NCI-H446 (cell line): ENCODE measurements at regions not wholly inside any gene's neighbourhood (a gene's known extent, or its start where the extent isn't known, plus 50 kb on each side); places are given as distances from the start of the nearest gene placed in this dataset.
"Not testable (repeated sequence)": the region's sequence is repeated elsewhere in the genome, so short reads cannot be mapped to it uniquely, and the experiment has no call there.

ENCODE experiments used
- DNase-seq, 2 experiments: peaks; one replicate each; lab custom pipeline; 2025; lab: John Stamatoyannopoulos, UW

- DNase-seq = no peak
Observed at GRCh38 chr12:90502070-90502469, 452.9 kb downstream of the CCER1 start.

- DNase-seq = no peak
Observed at GRCh38 chr12:90501412-90501811, 453.6 kb downstream of the CCER1 start.

- no peak for DNase-seq
Observed at GRCh38 chr12:90499795-90500194, 455.2 kb downstream of the CCER1 start.

GRCh38 chr12:90497923-90498545 is 456.9 kb downstream of the CCER1 start:
- DNase-seq = no peak

DNA sequence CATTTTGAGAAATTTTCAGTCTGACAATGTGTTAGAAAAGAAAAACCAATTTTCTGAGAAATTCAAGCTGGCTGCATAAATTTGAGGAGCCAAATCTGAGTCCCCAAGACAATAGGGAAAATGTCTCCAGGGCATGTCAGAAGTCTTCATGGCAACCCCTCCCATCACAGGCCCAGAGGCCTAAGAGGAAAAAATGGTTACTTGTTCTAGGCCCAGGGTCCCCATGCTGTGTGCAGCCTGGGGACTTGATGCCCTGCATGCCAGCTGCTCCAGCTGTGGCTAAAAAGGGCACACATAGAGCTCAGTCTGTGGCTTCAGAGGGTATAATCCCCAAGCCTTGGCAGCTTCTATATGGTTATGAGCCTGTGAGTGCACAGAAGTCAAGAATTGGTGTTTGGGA is 464.6 kb downstream of the CCER1 start:
- no peak for DNase-seq

DNA sequence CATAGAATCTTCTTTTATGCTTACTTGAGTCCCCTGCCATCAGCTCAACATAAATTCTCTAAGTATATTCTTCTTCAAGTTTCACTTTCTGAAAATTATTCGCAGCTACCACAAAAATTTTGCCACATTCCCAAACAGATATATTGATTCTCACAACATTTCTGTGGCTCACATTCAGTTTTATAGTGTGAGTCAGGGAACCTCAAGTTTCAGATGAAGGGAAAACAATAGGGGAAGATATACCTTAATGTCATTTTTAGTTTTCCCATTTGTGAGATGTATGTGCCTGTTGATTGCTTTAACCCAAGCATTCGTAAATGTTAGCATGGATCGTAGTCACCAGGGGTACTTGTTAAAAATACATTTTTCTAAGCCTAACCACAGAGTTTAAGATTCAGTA is 465.8 kb downstream of the CCER1 start:
- no peak for DNase-seq

DNA sequence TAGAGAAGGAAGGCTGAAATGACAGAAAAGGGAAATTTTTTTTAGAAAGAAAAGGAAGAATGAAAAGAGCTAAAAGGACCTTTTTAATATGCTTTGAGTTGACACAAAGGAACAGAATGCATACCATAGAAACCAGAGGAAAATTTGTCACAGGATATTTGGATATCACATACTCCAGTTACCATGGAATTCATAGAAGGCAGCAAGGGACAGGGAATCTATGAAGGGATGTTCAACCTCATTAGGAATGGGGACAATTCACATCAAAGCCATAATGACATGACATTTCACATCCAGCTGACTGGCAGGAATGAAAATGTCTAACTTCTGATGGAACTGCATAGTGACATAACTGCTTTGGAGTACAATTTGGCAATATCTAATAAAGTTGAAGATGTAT is 469.4 kb downstream of the CCER1 start:
- DNase-seq = no peak

DNA sequence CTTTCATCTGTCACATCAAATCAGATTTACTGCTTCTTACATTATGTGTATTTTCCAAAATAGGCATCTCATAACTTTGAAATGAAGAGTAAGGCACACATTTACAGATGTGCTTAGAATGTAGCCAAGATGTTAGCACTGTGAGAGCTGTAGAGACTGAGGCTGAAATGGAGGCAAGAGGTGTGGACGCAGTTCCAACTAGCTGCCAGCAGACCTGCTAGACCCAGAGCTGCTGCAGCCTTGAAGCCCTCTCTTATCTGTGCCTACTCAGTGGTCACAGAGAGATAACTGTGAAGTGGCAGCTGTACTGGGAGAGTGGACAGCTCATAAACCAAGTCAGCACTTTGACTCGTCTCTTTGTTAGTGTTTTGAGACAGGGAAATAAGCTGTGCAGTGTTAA is 470.9 kb downstream of the CCER1 start:
- DNase-seq = no peak

DNA sequence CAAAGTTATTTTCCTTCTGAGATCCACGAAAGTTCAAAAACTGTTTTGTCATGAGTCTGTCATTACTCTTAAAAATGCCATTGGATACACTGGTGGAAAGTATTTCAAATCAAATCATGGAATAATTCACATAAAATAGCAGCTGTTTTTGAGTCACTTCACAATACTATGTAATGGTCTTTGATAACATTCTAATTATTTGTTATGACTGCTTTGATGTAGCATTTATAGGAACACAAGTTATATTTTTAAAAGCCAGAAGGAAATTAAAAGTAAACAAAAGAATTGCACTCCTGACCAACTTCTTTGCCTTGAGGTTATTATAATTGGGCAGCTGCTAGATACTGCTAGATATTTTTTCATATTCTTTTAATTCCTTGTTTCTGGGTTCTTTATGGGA is 473.2 kb downstream of the CCER1 start:
- no peak for DNase-seq

DNA sequence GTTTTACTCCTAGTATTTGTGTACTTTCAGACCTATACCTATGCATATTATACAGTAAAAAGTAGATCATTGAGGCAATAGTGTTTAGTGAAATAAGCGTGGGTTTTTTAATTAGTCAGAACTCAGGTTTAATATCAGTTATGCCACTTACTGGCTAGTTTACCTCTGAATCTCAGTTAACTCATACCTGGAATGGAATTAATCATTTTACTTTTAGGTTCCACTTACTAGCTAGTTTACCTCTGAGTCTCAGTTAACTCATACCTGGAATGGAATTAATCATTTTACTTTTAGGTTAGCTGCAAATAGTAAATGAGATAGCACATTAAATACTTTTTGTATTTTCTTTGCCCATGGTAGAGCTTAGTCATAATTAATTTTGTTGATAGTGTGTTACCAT is 475.7 kb downstream of the CCER1 start:
- DNase-seq = no peak

DNA sequence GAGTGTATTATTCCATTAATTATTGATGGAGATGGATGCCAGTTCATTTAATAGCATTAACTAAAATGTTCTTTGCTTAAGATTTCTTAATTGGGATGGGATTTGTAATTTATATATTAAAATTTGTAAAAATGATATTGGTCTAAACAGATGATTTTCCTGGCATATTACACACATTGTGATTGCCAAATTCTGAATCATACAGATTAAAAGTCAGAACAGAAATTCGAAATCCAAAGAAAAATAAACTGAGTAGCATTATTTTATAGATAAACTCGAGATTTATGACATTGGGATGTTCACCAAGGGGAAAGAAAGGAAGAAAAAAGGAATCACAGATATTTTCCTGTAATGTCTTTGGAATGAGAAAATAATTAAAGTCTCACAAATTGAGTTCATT is 481.1 kb downstream of the CCER1 start:
- DNase-seq = no peak

DNA sequence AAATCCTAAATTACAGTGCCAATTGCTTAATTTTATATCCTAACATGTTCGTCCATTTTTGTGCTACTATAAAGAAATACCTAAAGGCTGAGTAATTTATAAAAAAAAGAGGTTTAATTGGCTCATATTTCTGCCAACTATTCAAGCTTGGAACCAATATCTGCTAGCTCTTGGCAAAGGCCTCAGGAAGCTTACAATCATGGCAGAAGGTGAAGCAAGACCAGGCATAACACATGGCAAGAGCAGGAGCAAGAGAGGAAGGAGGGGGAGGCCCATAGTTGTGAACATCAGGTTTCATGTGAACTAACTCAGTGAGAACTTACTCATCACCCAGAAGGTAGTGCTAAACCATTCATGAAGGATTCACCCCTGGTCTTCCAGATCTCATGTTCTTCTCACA is 494.3 kb downstream of the CCER1 start:
- peak in 1 of 2 experiments; percentile 26 for DNase-seq

DNA sequence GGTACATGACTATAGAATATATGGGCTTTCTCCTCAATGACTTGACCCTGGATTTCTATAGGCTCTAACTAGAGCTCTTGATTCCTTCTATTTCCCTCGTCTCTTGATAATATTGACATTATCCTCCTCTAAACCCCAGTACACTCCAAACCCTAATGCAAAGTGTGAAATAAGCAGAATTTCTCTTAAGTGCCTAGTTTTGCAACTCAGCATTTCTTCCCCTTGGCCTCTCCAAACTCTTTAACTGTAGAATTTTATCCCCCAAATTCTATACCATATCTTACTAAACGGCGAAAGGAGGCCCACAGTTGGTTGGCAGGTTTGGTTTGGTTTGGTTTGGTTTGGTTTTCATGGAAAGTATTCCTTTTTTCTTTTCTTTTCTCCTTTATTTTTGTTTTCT is 498.7 kb downstream of the CCER1 start:
- DNase-seq = no peak

GRCh38 chr12:90455756-90456155 is 499.2 kb downstream of the CCER1 start:
- DNase-seq = no peak

GRCh38 chr12:90449611-90450010 is 505.4 kb downstream of the CCER1 start:
- no peak for DNase-seq

- not testable (repeated sequence) for DNase-seq
Observed at GRCh38 chr12:90443466-90443865, 511.5 kb downstream of the CCER1 start.

DNA sequence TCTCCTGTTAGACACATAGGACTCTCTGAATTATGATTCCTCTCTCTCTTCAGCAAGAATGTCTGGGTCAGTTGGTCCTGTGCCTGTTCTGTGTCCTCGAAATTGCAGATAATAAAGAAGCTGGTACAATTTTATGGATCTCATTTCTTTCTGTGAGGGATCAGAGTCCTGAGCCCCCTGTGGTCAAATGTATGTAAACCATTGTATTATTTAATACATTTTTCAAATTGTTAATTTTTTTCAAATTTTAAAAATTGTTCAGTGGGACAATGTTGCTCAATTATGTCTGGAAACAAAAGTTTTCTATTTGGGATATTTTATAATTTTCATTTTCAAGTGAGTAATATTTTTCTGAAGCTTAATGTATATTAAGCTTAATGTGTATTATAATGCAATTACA is 513.5 kb downstream of the CCER1 start:
- no peak for DNase-seq

GRCh38 chr12:90428881-90429280 is 526.1 kb downstream of the CCER1 start:
- no peak for DNase-seq

- no peak for DNase-seq
Observed at GRCh38 chr12:90428465-90428864, 526.5 kb downstream of the CCER1 start.

DNA sequence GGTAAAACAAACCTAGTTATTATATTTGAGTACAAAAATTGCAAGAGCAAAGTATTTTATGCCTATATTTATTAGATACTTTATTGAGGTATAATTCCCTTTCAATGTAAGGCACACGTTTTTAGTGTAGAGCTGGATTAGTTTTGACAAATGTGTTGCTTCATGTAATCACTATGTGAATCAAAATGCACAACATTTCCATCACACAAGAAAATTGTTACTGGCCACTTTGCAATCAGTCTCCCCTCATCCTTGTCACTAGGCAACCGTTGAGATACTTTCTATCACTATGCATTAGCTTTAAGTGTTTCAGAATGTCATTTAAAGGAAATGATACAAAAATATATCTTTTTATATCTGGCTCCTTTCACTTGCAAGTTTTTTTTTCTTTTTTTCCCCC is 531.0 kb downstream of the CCER1 start:
- no peak for DNase-seq

DNA sequence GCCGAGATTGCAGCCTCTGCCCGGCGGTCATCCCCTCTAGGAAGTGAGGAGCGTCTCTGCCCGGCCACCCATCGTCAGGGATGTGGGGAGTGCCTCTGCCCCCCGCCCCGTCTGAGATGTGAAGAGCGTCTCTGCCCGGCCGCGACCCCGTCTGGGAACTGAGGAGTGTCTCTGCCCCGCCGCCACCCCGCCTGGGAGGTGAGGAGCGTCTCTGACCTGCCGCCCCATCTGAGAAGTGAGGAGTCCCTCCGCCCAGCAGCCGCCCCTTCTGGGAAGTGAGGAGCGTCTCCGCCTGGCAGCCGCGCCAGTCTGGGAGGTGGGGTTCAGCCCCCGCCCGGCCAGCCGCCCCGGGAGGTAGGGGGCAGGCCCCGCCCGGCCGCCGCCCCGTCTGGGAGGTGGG is 544.0 kb downstream of the CCER1 start:
- no peak for DNase-seq

GRCh38 chr12:90407841-90408240 is 547.1 kb downstream of the CCER1 start:
- no peak for DNase-seq

GRCh38 chr12:90404071-90404470 is 550.9 kb downstream of the CCER1 start:
- DNase-seq = no peak

GRCh38 chr12:90401185-90401584 is 553.8 kb downstream of the CCER1 start:
- DNase-seq = no peak

- DNase-seq = no peak
Observed at GRCh38 chr12:90399357-90399756, 555.6 kb downstream of the CCER1 start.
